Activated naive CD4-positive, alpha-beta T cell (primary cell): ENCODE measurements at regions not wholly inside any gene's neighbourhood (a gene's known extent, or its start where the extent isn't known, plus 50 kb on each side); places are given as distances from the start of the nearest gene placed in this dataset.

Experiments used
- DNase-seq, 4 experiments: peaks; one replicate each; lab custom pipeline; 2025; lab: John Stamatoyannopoulos, UW

GRCh38 chr19:56947206-56947605, 106.7 kb upstream of the PEG3 start:
- DNase-seq: no peak

- DNase-seq: no peak
Measured at GRCh38 chr19:56949626-56950025, 109.1 kb upstream of the PEG3 start.

GRCh38 chr19:56951672-56952071, 111.1 kb upstream of the PEG3 start:
- DNase-seq: no peak

- DNase-seq: no peak
Measured at GRCh38 chr19:56953470-56953869, 112.9 kb upstream of the PEG3 start.

GRCh38 chr19:56955637-56956216, 115.2 kb upstream of the PEG3 start:
- DNase-seq: no peak

GRCh38 chr19:56956503-56957226, 116.1 kb upstream of the PEG3 start:
- DNase-seq: no peak

GRCh38 chr19:56959205-56959604, 118.7 kb upstream of the PEG3 start:
- DNase-seq: no peak

- DNase-seq: no peak
Measured at GRCh38 chr19:56960959-56961543, 120.5 kb upstream of the PEG3 start.

GRCh38 chr19:56964410-56964920, 123.9 kb upstream of the PEG3 start:
- DNase-seq: no peak

GRCh38 chr19:56966225-56966696, 125.7 kb upstream of the PEG3 start:
- DNase-seq: no peak

- DNase-seq: no peak
Measured at GRCh38 chr19:56966697-56967299, 126.3 kb upstream of the PEG3 start.

- no peak for DNase-seq
Measured at GRCh38 chr19:56969156-56969555, 128.6 kb upstream of the PEG3 start.

- DNase-seq: no peak
Measured at GRCh38 chr19:56969759-56970178, 129.2 kb upstream of the PEG3 start.

- DNase-seq: no peak
Measured at GRCh38 chr19:56971230-56971629, 130.7 kb upstream of the PEG3 start.

- DNase-seq: no peak
Measured at GRCh38 chr19:56972291-56972841, 131.8 kb upstream of the PEG3 start.

GRCh38 chr19:56973713-56974555, 133.4 kb upstream of the PEG3 start:
- no peak for DNase-seq

- no peak for DNase-seq
Measured at GRCh38 chr19:56974556-56975207, 134.2 kb upstream of the PEG3 start.

- DNase-seq: no peak
Measured at GRCh38 chr19:56976300-56976699, 135.8 kb upstream of the PEG3 start.

- DNase-seq: no peak
Measured at GRCh38 chr19:56976995-56977906, 136.7 kb upstream of the PEG3 start.

GRCh38 chr19:56978023-56978565, 137.6 kb upstream of the PEG3 start:
- no peak for DNase-seq
